HEK293T (cell line): ENCODE measurements at regions not wholly inside any gene's neighbourhood (a gene's known extent, or its start where the extent isn't known, plus 50 kb on each side); places are given as distances from the start of the nearest gene placed in this dataset.
"Not testable (repeated sequence)": the region's sequence is repeated elsewhere in the genome, so short reads cannot be mapped to it uniquely, and the experiment has no call there.

Experiments used
- CTCF ChIA-PET: fragments of 350-600 bp; formaldehyde crosslinking; extraction: SDS; loops from one replicate; lab custom pipeline; 2021; ENCODE audit warnings: antibody characterized with exemption, inconsistent platforms; lab: Yijun Ruan, JAX
- POLR2A ChIA-PET: fragments of 350-600 bp; formaldehyde crosslinking; extraction: SDS; loops from one replicate; lab custom pipeline; 2020; ENCODE audit warnings: antibody characterized with exemption, inconsistent platforms; lab: Yijun Ruan, JAX
- DNase-seq: peaks from one replicate; pipeline ENCODE4 v3.0.0; 2012; ENCODE audit warnings: mixed read lengths; ENCODE audit errors: extremely low spot score
- ARNT ChIP-seq: fragments of 450-650 bp; IDR thresholded peaks from 2 replicates; pipeline ENCODE4 v1.6.1; 2017; ENCODE audit warnings: mild to moderate bottlenecking
- BHLHE40 ChIP-seq: fragments of 450-650 bp; IDR thresholded peaks from 2 replicates; pipeline ENCODE4 v1.6.1; 2016; ENCODE audit warnings: mild to moderate bottlenecking, moderate library complexity, borderline replicate concordance
- CTBP1 ChIP-seq: fragments of 450-650 bp; IDR thresholded peaks from 2 replicates; pipeline ENCODE4 v1.6.1; 2016; ENCODE audit warnings: borderline replicate concordance
- ELF4 ChIP-seq: fragments of 450-650 bp; IDR thresholded peaks from 2 replicates; pipeline ENCODE4 v1.6.1; 2017; ENCODE audit warnings: antibody characterized with exemption
- FOXA1 ChIP-seq: fragments of 450-650 bp; IDR thresholded peaks from 2 replicates; pipeline ENCODE4 v1.6.1; 2016; ENCODE audit warnings: mild to moderate bottlenecking
- FOXK2 ChIP-seq: fragments of 450-650 bp; IDR thresholded peaks from 2 replicates; pipeline ENCODE4 v1.6.1; 2016; ENCODE audit warnings: mild to moderate bottlenecking
- FOXM1 ChIP-seq: fragments of 450-650 bp; IDR thresholded peaks from 2 replicates; pipeline ENCODE4 v1.6.1; 2017; ENCODE audit warnings: mild to moderate bottlenecking, borderline replicate concordance
- HDGF ChIP-seq: fragments of 450-650 bp; IDR thresholded peaks from 2 replicates; pipeline ENCODE4 v1.6.1; 2017; ENCODE audit warnings: antibody characterized with exemption, borderline replicate concordance
- L3MBTL2 ChIP-seq: fragments of 450-650 bp; conservative IDR thresholded peaks from 2 replicates; pipeline ENCODE4 v1.6.1; 2016; ENCODE audit warnings: mild to moderate bottlenecking
- LEF1 ChIP-seq: fragments of 450-650 bp; IDR thresholded peaks from 2 replicates; pipeline ENCODE4 v1.6.1; 2017; ENCODE audit warnings: mild to moderate bottlenecking, borderline replicate concordance
- NFRKB ChIP-seq: fragments of 450-650 bp; IDR thresholded peaks from 2 replicates; pipeline ENCODE4 v1.6.1; 2016; ENCODE audit warnings: mild to moderate bottlenecking, moderate library complexity
- SP1 ChIP-seq: fragments of 450-650 bp; IDR thresholded peaks from 2 replicates; pipeline ENCODE4 v1.6.1; 2017
- SUZ12 ChIP-seq: fragments of 450-650 bp; IDR thresholded peaks from 2 replicates; pipeline ENCODE4 v1.6.1; 2016; ENCODE audit warnings: mild to moderate bottlenecking
- TARDBP ChIP-seq: fragments of 450-650 bp; IDR thresholded peaks from 2 replicates; pipeline ENCODE4 v1.6.1; 2016
- ZNF384 ChIP-seq: fragments of 450-650 bp; IDR thresholded peaks from 2 replicates; pipeline ENCODE4 v1.6.1; 2016
- TF ChIP-seq, protein P1 (sequence below): fragments of 450-650 bp; IDR thresholded peaks from 2 replicates; pipeline ENCODE4 v1.6.1; 2016

DNA sequence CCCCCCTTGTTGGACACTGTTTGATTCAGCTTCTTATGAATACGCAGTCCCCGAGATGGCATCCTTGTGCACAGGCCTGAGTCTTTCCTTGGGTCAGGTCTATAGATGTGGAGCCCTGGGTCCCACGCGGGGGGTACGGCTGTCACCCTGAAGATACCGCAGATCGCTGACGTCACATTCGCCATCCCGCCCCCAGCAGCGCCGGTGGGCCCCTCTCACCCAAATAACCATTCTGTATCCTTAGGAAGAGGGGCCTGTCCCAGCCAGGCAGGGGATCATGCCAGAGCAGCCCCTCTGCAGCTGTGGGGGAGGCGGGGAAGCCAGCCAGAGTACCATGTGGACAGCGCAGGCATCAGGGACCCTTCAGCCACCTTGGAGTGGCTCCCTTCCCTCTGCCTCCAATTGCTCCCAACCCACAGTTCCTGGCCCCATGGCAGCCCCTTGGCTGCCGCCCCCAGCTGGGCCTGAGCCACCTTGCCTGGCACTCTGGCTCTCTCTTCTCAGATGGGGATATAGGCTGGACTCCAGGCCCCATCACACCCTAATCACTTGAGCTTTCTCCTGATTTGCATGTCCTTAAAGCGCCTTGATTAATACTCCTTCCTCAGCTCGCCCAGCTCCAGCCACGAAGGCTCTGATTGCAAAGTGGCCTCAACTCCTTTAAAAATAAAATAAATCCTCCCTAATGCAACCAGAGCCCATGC is 189.8 kb downstream of the C9orf50 start:
- ChIA-PET CTCF (no interaction called here), POLR2A (no interaction called here)
- TF ChIP-seq L3MBTL2, result no peak
- no peak for TF ChIP-seq NFRKB
- no peak for TF ChIP-seq SP1
- no peak for TF ChIP-seq FOXK2
- no peak for TF ChIP-seq BHLHE40
- no peak for TF ChIP-seq TARDBP
- no peak for TF ChIP-seq ELF4
- no peak for DNase-seq

DNA sequence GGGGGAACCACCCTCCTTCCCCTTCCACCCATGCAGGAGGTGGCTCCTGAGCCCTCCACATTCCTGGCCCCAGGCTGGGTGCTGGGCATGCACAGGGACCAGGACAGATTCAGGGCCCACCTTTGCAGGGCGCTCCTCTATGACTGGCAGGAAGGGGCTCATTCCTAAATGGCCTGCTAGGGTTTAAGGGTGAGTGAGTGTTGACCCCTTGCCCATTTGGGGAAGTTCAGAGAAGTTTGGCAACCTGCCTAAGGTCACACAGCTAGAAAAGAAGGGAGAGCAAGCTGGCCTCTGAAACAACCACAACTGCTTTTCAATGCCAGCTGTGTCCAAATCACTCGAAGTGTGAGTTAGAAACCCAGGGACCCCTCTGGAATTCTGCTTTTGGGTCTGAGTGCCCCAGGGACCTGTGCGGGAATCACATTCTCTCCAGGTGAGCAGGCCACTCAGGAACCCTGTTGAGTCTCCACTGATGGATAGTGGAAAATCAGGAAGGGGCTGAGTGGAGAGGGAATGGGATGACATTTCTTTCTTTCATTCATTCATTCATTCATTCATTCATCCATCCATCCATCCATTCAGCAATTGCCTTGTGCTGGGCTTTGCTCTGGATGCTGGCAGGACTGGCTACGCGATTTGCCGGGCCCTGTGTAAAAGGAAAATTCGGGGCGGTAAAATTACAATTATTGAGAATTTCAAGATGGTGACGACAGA is 191.9 kb downstream of the C9orf50 start:
- no peak for TF ChIP-seq HDGF
- no peak for TF ChIP-seq BHLHE40
- no peak for TF ChIP-seq L3MBTL2
- TF ChIP-seq FOXA1, result no peak
- no peak for TF ChIP-seq ZNF384
- no peak for TF ChIP-seq SUZ12
- no peak for TF ChIP-seq FOXK2
- TF ChIP-seq ELF4, result no peak
- TF ChIP-seq, protein P1, sequence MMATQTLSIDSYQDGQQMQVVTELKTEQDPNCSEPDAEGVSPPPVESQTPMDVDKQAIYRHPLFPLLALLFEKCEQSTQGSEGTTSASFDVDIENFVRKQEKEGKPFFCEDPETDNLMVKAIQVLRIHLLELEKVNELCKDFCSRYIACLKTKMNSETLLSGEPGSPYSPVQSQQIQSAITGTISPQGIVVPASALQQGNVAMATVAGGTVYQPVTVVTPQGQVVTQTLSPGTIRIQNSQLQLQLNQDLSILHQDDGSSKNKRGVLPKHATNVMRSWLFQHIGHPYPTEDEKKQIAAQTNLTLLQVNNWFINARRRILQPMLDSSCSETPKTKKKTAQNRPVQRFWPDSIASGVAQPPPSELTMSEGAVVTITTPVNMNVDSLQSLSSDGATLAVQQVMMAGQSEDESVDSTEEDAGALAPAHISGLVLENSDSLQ, result no peak
- no peak for TF ChIP-seq LEF1
- no peak for TF ChIP-seq CTBP1
- TF ChIP-seq FOXM1, result no peak
- ChIA-PET POLR2A (no interaction called here), CTCF (no interaction called here)
- DNase-seq, result no peak

DNA sequence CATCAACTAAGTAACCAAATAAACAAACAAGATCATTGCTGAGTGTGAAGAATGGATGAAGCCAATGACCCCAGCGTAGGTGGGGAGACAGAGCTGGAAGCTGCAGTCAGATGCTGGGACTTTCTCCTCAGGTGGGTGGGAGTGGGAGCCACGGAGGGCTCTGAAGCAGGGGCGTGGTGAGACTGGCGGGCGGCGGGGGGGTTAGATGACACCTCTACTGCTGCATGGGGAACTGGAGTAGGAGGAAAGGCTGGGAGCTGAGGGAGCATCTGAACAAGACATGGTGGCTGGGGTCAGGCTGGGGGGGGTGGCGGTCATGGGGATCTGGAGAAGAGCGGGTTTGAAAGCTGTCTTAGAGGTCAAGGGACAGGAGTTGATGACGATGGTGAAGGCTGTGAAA is 193.8 kb downstream of the C9orf50 start:
- CTCF ChIA-PET, result interaction anchor here (0.6 kb wide), 1 partner anchor 250 kb away, joined by 5 read pairs; no protein-coding TSS in a partner anchor
- TF ChIP-seq FOXM1, result no peak
- TF ChIP-seq HDGF, result no peak
- TF ChIP-seq L3MBTL2, result no peak
- TF ChIP-seq TARDBP, result no peak
- POLR2A ChIA-PET, result no interaction called here
- DNase-seq, result no peak

DNA sequence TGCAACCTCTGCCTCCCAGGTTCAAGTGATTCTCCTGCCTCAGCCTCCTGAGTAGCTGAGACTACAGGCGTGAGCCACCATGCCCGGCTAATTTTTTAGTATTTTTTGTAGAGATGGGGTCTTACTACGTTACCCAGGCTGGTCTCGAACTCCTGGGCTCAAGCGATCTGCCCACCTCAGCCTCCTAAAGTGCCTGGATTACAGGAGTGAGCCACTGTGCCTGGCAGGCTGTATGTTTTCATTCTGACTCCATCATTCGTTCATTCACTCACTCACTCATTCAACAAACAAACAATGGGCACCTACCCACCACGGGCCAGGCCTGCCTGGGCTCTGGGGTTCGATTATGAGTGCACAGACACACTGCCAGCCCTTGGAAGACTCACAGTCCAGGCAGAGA is 197.1 kb downstream of the C9orf50 start:
- POLR2A ChIA-PET, CTCF ChIA-PET, DNase-seq: not testable (repeated sequence)

DNA sequence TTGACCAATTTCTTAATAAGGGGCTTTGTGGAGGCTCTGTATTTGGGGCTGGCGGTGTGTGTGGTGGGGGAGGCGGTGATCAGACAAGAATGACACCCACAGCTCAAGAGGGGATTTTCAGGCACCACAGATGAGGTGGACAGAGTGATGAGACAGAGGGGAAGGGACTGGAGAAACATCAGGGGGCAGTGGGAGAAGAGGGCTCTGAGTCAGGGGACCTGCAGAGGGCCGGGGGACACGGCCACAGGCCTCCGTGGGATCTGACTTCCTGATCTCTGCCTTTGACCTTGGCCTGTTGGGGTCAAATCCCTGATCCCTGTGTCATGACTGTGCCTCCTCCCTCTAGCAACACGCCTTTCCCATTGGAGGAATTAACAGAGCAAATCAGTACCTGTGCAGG is 197.7 kb downstream of the C9orf50 start:
- no peak for DNase-seq
- CTCF ChIA-PET, result no interaction called here
- POLR2A ChIA-PET, result no interaction called here
- TF ChIP-seq FOXM1 (no peak), SP1 (no peak), ZNF384 (no peak), ELF4 (no peak), HDGF (no peak), CTBP1 (no peak), FOXK2 (no peak), BHLHE40 (no peak), LEF1 (no peak), TARDBP (no peak)
- TF ChIP-seq, protein P1, result no peak

DNA sequence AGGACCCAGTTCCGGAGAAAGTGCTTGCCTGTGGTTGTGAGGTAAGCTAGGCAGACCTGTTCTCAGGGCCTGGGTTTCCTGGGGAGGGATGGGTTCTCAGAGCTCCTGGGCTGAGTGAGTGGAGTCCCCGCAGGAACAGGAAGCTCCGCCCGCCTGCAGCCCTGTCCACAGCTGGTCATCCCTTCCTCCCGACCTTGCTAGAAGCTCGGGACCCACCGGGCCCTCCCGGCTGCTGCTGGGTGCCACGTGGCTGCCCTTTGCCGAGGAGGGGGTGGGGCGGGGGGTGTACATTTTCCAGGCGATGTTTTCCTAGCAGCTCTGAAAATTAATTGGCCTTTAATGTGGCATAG is 198.1 kb downstream of the C9orf50 start:
- DNase-seq, result no peak
- ChIA-PET CTCF (no interaction called here), POLR2A (no interaction called here)
- TF ChIP-seq HDGF (no peak), FOXA1 (no peak), FOXK2 (no peak), LEF1 (no peak), NFRKB (no peak), ZNF384 (no peak), ARNT (no peak), CTBP1 (no peak), ELF4 (no peak), SP1 (no peak), L3MBTL2 (no peak)
- TF ChIP-seq, protein P1, result no peak
